ENCODE measurements at regions not wholly inside any gene's neighbourhood (a gene's known extent, or its start where the extent isn't known, plus 50 kb on each side); places are given as distances from the start of the nearest gene placed in this dataset.

DNA sequence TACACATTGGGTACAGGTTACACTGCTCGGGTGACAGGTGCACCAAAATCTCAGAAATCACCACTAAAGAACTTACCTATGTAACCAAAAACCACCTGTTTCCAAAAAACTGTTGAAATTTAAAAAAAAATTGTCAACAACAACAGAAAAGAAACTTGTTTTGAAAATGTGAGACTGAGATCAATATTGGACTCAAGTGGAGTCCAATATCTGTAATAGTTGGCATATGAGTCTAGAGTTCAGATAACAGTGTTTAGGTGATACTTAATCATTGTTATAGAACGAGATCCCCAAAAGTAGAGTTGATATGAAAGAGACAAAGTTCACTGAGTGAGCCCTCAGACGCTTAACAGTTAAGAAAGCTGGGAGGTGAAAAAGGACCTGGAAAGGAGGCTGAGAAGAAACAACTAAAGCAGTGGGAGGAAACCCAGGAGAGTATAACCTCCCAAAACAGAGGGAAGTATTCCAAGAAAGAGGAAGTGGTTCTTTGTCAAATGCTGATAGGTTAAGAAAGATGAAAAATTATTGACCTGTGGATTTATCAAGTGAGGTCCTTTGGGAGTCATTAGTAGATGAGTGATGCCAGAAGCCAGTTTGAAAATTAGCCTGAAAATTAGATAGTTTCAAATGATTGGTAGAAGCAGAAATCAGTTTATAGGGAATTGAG lies 388.6 kb upstream of the DPH6 start:
- Mint-ChIP-seq H3K9me3 (ENCODE audit: unreplicated experiment) (no peaks in the 10 kb centered on the region), H3K36me3 (ENCODE audit: low read depth, unreplicated experiment) (no peaks in the 10 kb centered on the region), H3K27ac (ENCODE audit: unreplicated experiment) (no peak overlapping the region), H3K4me3 (ENCODE audit: unreplicated experiment) (no peak overlapping the region), H3K27me3 (ENCODE audit: low read depth, unreplicated experiment) (no peaks in the 10 kb centered on the region), H3K4me1 (ENCODE audit: low read depth, unreplicated experiment) (no peaks in the 10 kb centered on the region)
- TF ChIP-seq, protein P1, sequence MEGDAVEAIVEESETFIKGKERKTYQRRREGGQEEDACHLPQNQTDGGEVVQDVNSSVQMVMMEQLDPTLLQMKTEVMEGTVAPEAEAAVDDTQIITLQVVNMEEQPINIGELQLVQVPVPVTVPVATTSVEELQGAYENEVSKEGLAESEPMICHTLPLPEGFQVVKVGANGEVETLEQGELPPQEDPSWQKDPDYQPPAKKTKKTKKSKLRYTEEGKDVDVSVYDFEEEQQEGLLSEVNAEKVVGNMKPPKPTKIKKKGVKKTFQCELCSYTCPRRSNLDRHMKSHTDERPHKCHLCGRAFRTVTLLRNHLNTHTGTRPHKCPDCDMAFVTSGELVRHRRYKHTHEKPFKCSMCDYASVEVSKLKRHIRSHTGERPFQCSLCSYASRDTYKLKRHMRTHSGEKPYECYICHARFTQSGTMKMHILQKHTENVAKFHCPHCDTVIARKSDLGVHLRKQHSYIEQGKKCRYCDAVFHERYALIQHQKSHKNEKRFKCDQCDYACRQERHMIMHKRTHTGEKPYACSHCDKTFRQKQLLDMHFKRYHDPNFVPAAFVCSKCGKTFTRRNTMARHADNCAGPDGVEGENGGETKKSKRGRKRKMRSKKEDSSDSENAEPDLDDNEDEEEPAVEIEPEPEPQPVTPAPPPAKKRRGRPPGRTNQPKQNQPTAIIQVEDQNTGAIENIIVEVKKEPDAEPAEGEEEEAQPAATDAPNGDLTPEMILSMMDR (IDR thresholded peaks at IDR 0.05; ENCODE audit: insufficient read depth, low read depth, low read length) = no peak
- no peak for TF ChIP-seq EZH2 (IDR thresholded peaks at IDR 0.05; ENCODE audit: insufficient read depth, low read length)
- Histone ChIP-seq H2AFZ (ENCODE audit: low read depth, low read length) (no peak overlapping the region), H3K27me3 (ENCODE audit: insufficient read depth, low read length) (no peaks in the 10 kb centered on the region), H3K79me2 (ENCODE audit: insufficient read depth, low read length) (no peaks in the 10 kb centered on the region), H3K27ac (ENCODE audit: low read depth, low read length) (no peak overlapping the region), H3K9me3 (ENCODE audit: insufficient read depth, low read depth, low read length) (no peaks in the 10 kb centered on the region), H3K36me3 (ENCODE audit: insufficient read depth, low read length) (no peaks in the 10 kb centered on the region), H3K4me3 (ENCODE audit: insufficient read depth, low read depth, low read length) (no peak overlapping the region), H3K4me2 (ENCODE audit: low read length) (no peak overlapping the region), H4K20me1 (ENCODE audit: insufficient read depth, low read length) (no peaks in the 10 kb centered on the region), H3K9ac (ENCODE audit: low read length) (no peak overlapping the region), H3K4me1 (ENCODE audit: insufficient read depth, low read length) (no peaks in the 10 kb centered on the region)
- DNase-seq (ENCODE audit: low read depth) (no peak), FAIRE-seq (no peak)

DNA sequence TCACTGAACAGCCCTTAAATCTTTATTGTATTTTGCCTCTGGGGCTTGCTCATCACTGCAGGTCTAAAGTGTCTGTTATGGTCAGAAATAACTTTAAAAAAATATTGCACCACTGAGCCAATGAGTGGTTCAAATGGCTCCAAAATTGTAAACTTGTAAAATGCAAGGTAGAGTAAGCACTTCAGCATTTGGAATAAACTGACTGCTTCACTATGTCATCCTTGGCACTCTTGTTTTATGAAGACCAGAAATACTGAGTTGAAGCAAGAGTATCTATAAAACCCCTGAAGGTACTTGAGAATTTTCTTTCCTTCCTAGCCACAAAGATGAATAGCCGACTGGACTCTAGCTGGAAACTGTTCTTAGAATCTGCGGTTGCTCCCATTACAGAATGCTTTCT lies 390.3 kb upstream of the DPH6 start:
- Histone ChIP-seq H3K36me3 (ENCODE audit: insufficient read depth, low read length) (no peaks in the 10 kb centered on the region), H3K4me2 (ENCODE audit: low read length) (no peak overlapping the region), H3K4me1 (ENCODE audit: insufficient read depth, low read length) (no peaks in the 10 kb centered on the region), H4K20me1 (ENCODE audit: insufficient read depth, low read length) (no peaks in the 10 kb centered on the region), H3K9me3 (ENCODE audit: insufficient read depth, low read depth, low read length) (no peaks in the 10 kb centered on the region), H3K79me2 (ENCODE audit: insufficient read depth, low read length) (no peaks in the 10 kb centered on the region), H3K27ac (ENCODE audit: low read depth, low read length) (no peak overlapping the region), H3K27me3 (ENCODE audit: insufficient read depth, low read length) (no peaks in the 10 kb centered on the region), H2AFZ (ENCODE audit: low read depth, low read length) (no peak overlapping the region), H3K4me3 (ENCODE audit: insufficient read depth, low read depth, low read length) (no peak overlapping the region), H3K9ac (ENCODE audit: low read length) (no peak overlapping the region)
- no peaks in the 10 kb centered on the region for H3K9me3 Mint-ChIP-seq (ENCODE audit: unreplicated experiment)
- no peak for DNase-seq (ENCODE audit: low read depth)
- H3K4me3 Mint-ChIP-seq (ENCODE audit: unreplicated experiment) = no peak overlapping the region
- no peak overlapping the region for H3K27ac Mint-ChIP-seq (ENCODE audit: unreplicated experiment)
- no peak for FAIRE-seq
- H3K27me3 Mint-ChIP-seq (ENCODE audit: low read depth, unreplicated experiment) = no peaks in the 10 kb centered on the region
- H3K36me3 Mint-ChIP-seq (ENCODE audit: low read depth, unreplicated experiment) = no peaks in the 10 kb centered on the region
- no peaks in the 10 kb centered on the region for H3K4me1 Mint-ChIP-seq (ENCODE audit: low read depth, unreplicated experiment)
- no peak for TF ChIP-seq EZH2 (IDR thresholded peaks at IDR 0.05; ENCODE audit: insufficient read depth, low read length)
- TF ChIP-seq, protein P1 (IDR thresholded peaks at IDR 0.05; ENCODE audit: insufficient read depth, low read depth, low read length) = no peak

DNA sequence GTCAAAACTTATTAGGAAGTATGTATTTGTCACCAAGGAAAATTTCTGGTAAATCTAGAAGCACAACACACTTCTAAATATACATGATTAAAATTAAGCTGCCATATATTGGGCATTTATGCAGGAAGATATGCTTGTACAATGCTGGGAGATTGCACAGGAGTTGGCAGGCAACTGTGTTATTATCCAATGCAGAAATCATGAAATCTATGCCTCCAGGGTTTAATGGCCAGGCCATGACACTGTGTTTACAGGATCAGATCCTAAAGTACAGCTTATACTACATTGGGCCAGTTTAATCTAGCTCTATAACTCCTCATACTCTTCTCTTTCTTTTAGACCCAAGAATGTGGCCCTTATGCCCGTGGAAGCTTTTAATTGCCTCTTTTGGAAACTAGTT lies 391.4 kb upstream of the DPH6 start:
- no peak overlapping the region for H2AFZ ChIP-seq (ENCODE audit: low read depth, low read length)
- H3K9me3 ChIP-seq (ENCODE audit: insufficient read depth, low read depth, low read length) = no peaks in the 10 kb centered on the region
- no peak overlapping the region for H3K27ac ChIP-seq (ENCODE audit: low read depth, low read length)
- no peaks in the 10 kb centered on the region for H4K20me1 ChIP-seq (ENCODE audit: insufficient read depth, low read length)
- no peaks in the 10 kb centered on the region for H3K4me1 ChIP-seq (ENCODE audit: insufficient read depth, low read length)
- H3K27ac Mint-ChIP-seq (ENCODE audit: unreplicated experiment) = no peak overlapping the region
- no peaks in the 10 kb centered on the region for H3K4me1 Mint-ChIP-seq (ENCODE audit: low read depth, unreplicated experiment)
- FAIRE-seq (no peak), DNase-seq (ENCODE audit: low read depth) (no peak)
- H3K36me3 Mint-ChIP-seq (ENCODE audit: low read depth, unreplicated experiment) = no peaks in the 10 kb centered on the region
- no peaks in the 10 kb centered on the region for H3K79me2 ChIP-seq (ENCODE audit: insufficient read depth, low read length)
- no peaks in the 10 kb centered on the region for H3K27me3 Mint-ChIP-seq (ENCODE audit: low read depth, unreplicated experiment)
- H3K4me3 ChIP-seq (ENCODE audit: insufficient read depth, low read depth, low read length) = no peak overlapping the region
- H3K27me3 ChIP-seq (ENCODE audit: insufficient read depth, low read length) = no peaks in the 10 kb centered on the region
- H3K36me3 ChIP-seq (ENCODE audit: insufficient read depth, low read length) = no peaks in the 10 kb centered on the region
- no peak overlapping the region for H3K4me3 Mint-ChIP-seq (ENCODE audit: unreplicated experiment)
- TF ChIP-seq EZH2 (IDR thresholded peaks at IDR 0.05; ENCODE audit: insufficient read depth, low read length) = no peak
- TF ChIP-seq, protein P1 (IDR thresholded peaks at IDR 0.05; ENCODE audit: insufficient read depth, low read depth, low read length) = no peak
- no peak overlapping the region for H3K4me2 ChIP-seq (ENCODE audit: low read length)
- no peaks in the 10 kb centered on the region for H3K9me3 Mint-ChIP-seq (ENCODE audit: unreplicated experiment)
- H3K9ac ChIP-seq (ENCODE audit: low read length) = no peak overlapping the region

All from astrocyte (in vitro differentiated cells and primary cell).